ENCODE measurements at regions not wholly inside any gene's neighbourhood (a gene's known extent, or its start where the extent isn't known, plus 50 kb on each side); places are given as distances from the start of the nearest gene placed in this dataset.
"Not testable (repeated sequence)": the region's sequence is repeated elsewhere in the genome, so short reads cannot be mapped to it uniquely, and the experiment has no call there.

GRCh38 chr2:111534910-111535352, 349.1 kb downstream of the ANAPC1 start:
- peak; percentile 31 for DNase-seq

GRCh38 chr2:111535404-111535803, 348.6 kb downstream of the ANAPC1 start:
- DNase-seq = no peak

- DNase-seq = no peak
Observed at GRCh38 chr2:111537078-111537655, 346.8 kb downstream of the ANAPC1 start.

- not testable (repeated sequence) for DNase-seq
Observed at GRCh38 chr2:111539991-111540390, 344.0 kb downstream of the ANAPC1 start.

- not testable (repeated sequence) for DNase-seq
Observed at GRCh38 chr2:111542120-111542774, 341.7 kb downstream of the ANAPC1 start.

- not testable (repeated sequence) for DNase-seq
Observed at GRCh38 chr2:111544006-111544405, 340.0 kb downstream of the ANAPC1 start.

- DNase-seq = not testable (repeated sequence)
Observed at GRCh38 chr2:111545723-111546431, 338.1 kb downstream of the ANAPC1 start.

- DNase-seq = not testable (repeated sequence)
Observed at GRCh38 chr2:111546578-111546977, 337.4 kb downstream of the ANAPC1 start.

- DNase-seq = not testable (repeated sequence)
Observed at GRCh38 chr2:111549174-111549573, 334.8 kb downstream of the ANAPC1 start.

GRCh38 chr2:111551428-111551827, 332.6 kb downstream of the ANAPC1 start:
- not testable (repeated sequence) for DNase-seq

- not testable (repeated sequence) for DNase-seq
Observed at GRCh38 chr2:111552625-111553024, 331.4 kb downstream of the ANAPC1 start.

GRCh38 chr2:111559301-111559700, 324.7 kb downstream of the ANAPC1 start:
- not testable (repeated sequence) for DNase-seq

- not testable (repeated sequence) for DNase-seq
Observed at GRCh38 chr2:111559814-111560213, 324.2 kb downstream of the ANAPC1 start.

GRCh38 chr2:111566068-111566467, 317.9 kb downstream of the ANAPC1 start:
- not testable (repeated sequence) for DNase-seq

GRCh38 chr2:111567233-111567632, 316.8 kb downstream of the ANAPC1 start:
- DNase-seq = not testable (repeated sequence)

GRCh38 chr2:111569356-111570199, 314.4 kb downstream of the ANAPC1 start:
- not testable (repeated sequence) for DNase-seq

GRCh38 chr2:111570300-111571114, 313.5 kb downstream of the ANAPC1 start:
- not testable (repeated sequence) for DNase-seq

GRCh38 chr2:111574803-111575202, 309.2 kb downstream of the ANAPC1 start:
- DNase-seq = not testable (repeated sequence)

- not testable (repeated sequence) for DNase-seq
Observed at GRCh38 chr2:111577154-111577885, 306.7 kb downstream of the ANAPC1 start.

- DNase-seq = not testable (repeated sequence)
Observed at GRCh38 chr2:111579500-111580134, 304.4 kb downstream of the ANAPC1 start.

All from right kidney (tissue), 1 donor.